ENCODE measurements at regions not wholly inside any gene's neighbourhood (a gene's known extent, or its start where the extent isn't known, plus 50 kb on each side); places are given as distances from the start of the nearest gene placed in this dataset.

GRCh38 chr20:52841003-52841402, 131.2 kb upstream of the TSHZ2 start:
- Histone ChIP-seq H3K27me3 (replicated peaks; ENCODE audit: insufficient read depth, low read length) (no peaks in the 10 kb centered on the region), H3K4me2 (ENCODE audit: low read depth, low read length) (no peak overlapping the region), H3F3A (ENCODE audit: insufficient read depth, low read length) (no peaks in the 10 kb centered on the region), H3K27ac (ENCODE audit: low read length) (no peak overlapping the region), H3K9me3 (replicated peaks; ENCODE audit: insufficient read depth, low read length) (no peaks in the 10 kb centered on the region), H2AFZ (ENCODE audit: low read length) (no peak overlapping the region), H3K4me3 (ENCODE audit: low read length) (no peak overlapping the region), H3K4me1 (ENCODE audit: low read length) (no peaks in the 10 kb centered on the region), H3K9me2 (replicated peaks; ENCODE audit: insufficient read depth, low read length) (no peaks in the 10 kb centered on the region), H3K36me3 (replicated peaks; ENCODE audit: insufficient read depth, low read length) (no peaks in the 10 kb centered on the region), H3K9ac (ENCODE audit: low read length) (no peak overlapping the region), H3K79me2 (ENCODE audit: low read length) (no peaks in the 10 kb centered on the region), H4K20me1 (ENCODE audit: insufficient read depth, low read length) (no peaks in the 10 kb centered on the region)
- no peak for TF ChIP-seq EZH2phosphoT487 (IDR thresholded peaks at IDR 0.05; ENCODE audit: low read length)
- TF ChIP-seq EZH2 (optimal IDR thresholded peaks at IDR 0.05; ENCODE audit: low read depth, low read length): no peak
- no peak for TF ChIP-seq CTCF (IDR thresholded peaks at IDR 0.05; ENCODE audit: low read length)
- no peak for DNase-seq

- DNase-seq: no peak
- TF ChIP-seq CTCF (IDR thresholded peaks at IDR 0.05; ENCODE audit: low read length) (no peak), EZH2phosphoT487 (IDR thresholded peaks at IDR 0.05; ENCODE audit: low read length) (no peak), EZH2 (optimal IDR thresholded peaks at IDR 0.05; ENCODE audit: low read depth, low read length) (no peak)
- no peaks in the 10 kb centered on the region for H3K27me3 ChIP-seq (replicated peaks; ENCODE audit: insufficient read depth, low read length)
These were observed 132.1 kb upstream of the TSHZ2 start for GRCh38 chr20:52840041-52840440.

GRCh38 chr20:52838510-52839241, 133.5 kb upstream of the TSHZ2 start:
- no peak overlapping the region for H3K27ac ChIP-seq (ENCODE audit: low read length)
- no peaks in the 10 kb centered on the region for H3K27me3 ChIP-seq (replicated peaks; ENCODE audit: insufficient read depth, low read length)
- no peaks in the 10 kb centered on the region for H3F3A ChIP-seq (ENCODE audit: insufficient read depth, low read length)
- no peak overlapping the region for H2AFZ ChIP-seq (ENCODE audit: low read length)
- no peaks in the 10 kb centered on the region for H4K20me1 ChIP-seq (ENCODE audit: insufficient read depth, low read length)
- no peaks in the 10 kb centered on the region for H3K36me3 ChIP-seq (replicated peaks; ENCODE audit: insufficient read depth, low read length)
- no peaks in the 10 kb centered on the region for H3K9me3 ChIP-seq (replicated peaks; ENCODE audit: insufficient read depth, low read length)
- DNase-seq: no peak
- TF ChIP-seq EZH2phosphoT487 (IDR thresholded peaks at IDR 0.05; ENCODE audit: low read length): no peak
- TF ChIP-seq CTCF (IDR thresholded peaks at IDR 0.05; ENCODE audit: low read length): no peak
- TF ChIP-seq EZH2 (optimal IDR thresholded peaks at IDR 0.05; ENCODE audit: low read depth, low read length): no peak
- H3K9ac ChIP-seq (ENCODE audit: low read length): no peak overlapping the region
- H3K4me1 ChIP-seq (ENCODE audit: low read length): no peaks in the 10 kb centered on the region
- H3K9me2 ChIP-seq (replicated peaks; ENCODE audit: insufficient read depth, low read length): no peaks in the 10 kb centered on the region
- H3K79me2 ChIP-seq (ENCODE audit: low read length): no peaks in the 10 kb centered on the region
- H3K4me2 ChIP-seq (ENCODE audit: low read depth, low read length): no peak overlapping the region
- H3K4me3 ChIP-seq (ENCODE audit: low read length): no peak overlapping the region

More at GRCh38 chr20:52840041-52840440, 132.1 kb upstream of the TSHZ2 start:
- Histone ChIP-seq H3K27ac (ENCODE audit: low read length) (no peak overlapping the region), H3K4me2 (ENCODE audit: low read depth, low read length) (no peak overlapping the region), H2AFZ (ENCODE audit: low read length) (no peak overlapping the region), H3K9me2 (replicated peaks; ENCODE audit: insufficient read depth, low read length) (no peaks in the 10 kb centered on the region), H4K20me1 (ENCODE audit: insufficient read depth, low read length) (no peaks in the 10 kb centered on the region), H3K9me3 (replicated peaks; ENCODE audit: insufficient read depth, low read length) (no peaks in the 10 kb centered on the region), H3K79me2 (ENCODE audit: low read length) (no peaks in the 10 kb centered on the region), H3K4me3 (ENCODE audit: low read length) (no peak overlapping the region), H3K36me3 (replicated peaks; ENCODE audit: insufficient read depth, low read length) (no peaks in the 10 kb centered on the region), H3K9ac (ENCODE audit: low read length) (no peak overlapping the region), H3F3A (ENCODE audit: insufficient read depth, low read length) (no peaks in the 10 kb centered on the region), H3K4me1 (ENCODE audit: low read length) (no peaks in the 10 kb centered on the region)

Data from MM.1S (cell line).